HepG2 (cell line): ENCODE measurements at regions not wholly inside any gene's neighbourhood (a gene's known extent, or its start where the extent isn't known, plus 50 kb on each side); places are given as distances from the start of the nearest gene placed in this dataset.

ENCODE experiments used
- ATF1 ChIP-seq: IDR thresholded peaks from 2 replicates; pipeline ENCODE4 v1.6.1; 2016; ENCODE audit warnings: mild to moderate bottlenecking, control low read depth
- GLMP ChIP-seq: sonication (generic); formaldehyde crosslinking; IDR thresholded peaks from 2 replicates; pipeline ENCODE4 v1.9.0; 2021; ENCODE audit warnings: missing genetic modification reagents, mild to moderate bottlenecking, borderline replicate concordance
- JUNB ChIP-seq: sonication (generic); formaldehyde crosslinking; IDR thresholded peaks from 2 replicates; pipeline ENCODE4 v1.8.0; 2022; ENCODE audit warnings: missing genetic modification reagents, mild to moderate bottlenecking, borderline replicate concordance
- JUND ChIP-seq: sonication (generic); formaldehyde crosslinking; IDR thresholded peaks from 2 replicates; pipeline ENCODE4 v1.8.0; 2022; ENCODE audit warnings: mild to moderate bottlenecking, missing genetic modification reagents
- NBN ChIP-seq: fragments of 450-650 bp; conservative IDR thresholded peaks from 2 replicates; pipeline ENCODE4 v1.6.1; 2017
- PLRG1 ChIP-seq: fragments of 450-650 bp; conservative IDR thresholded peaks from 2 replicates; pipeline ENCODE4 v1.6.1; 2016
- ZNF710 ChIP-seq: sonication (generic); formaldehyde crosslinking; IDR thresholded peaks from 2 replicates; pipeline ENCODE4 v1.5.0; 2020; ENCODE audit warnings: mild to moderate bottlenecking, missing genetic modification reagents, borderline replicate concordance

GRCh38 chr17:31588034-31588433, 196.6 kb downstream of the RAB11FIP4 start:
- TF ChIP-seq GLMP (CRISPR knock-in tag) (no peak), ZNF710 (CRISPR knock-in tag) (no peak), ATF1 (no peak), PLRG1 (no peak), JUND (CRISPR knock-in tag) (no peak), JUNB (no peak), NBN (no peak)
